NT2/D1 (cell line): ENCODE measurements at regions not wholly inside any gene's neighbourhood (a gene's known extent, or its start where the extent isn't known, plus 50 kb on each side); places are given as distances from the start of the nearest gene placed in this dataset.
"Not testable (repeated sequence)": the region's sequence is repeated elsewhere in the genome, so short reads cannot be mapped to it uniquely, and the experiment has no call there.

Experiments
- SUZ12 ChIP-seq: IDR thresholded peaks from 2 replicates; pipeline ENCODE4 v1.6.1; 2011; ENCODE audit not compliant: insufficient read length, insufficient read depth; ENCODE audit errors: extremely low read depth
- ZNF274 ChIP-seq: IDR thresholded peaks from 2 replicates; pipeline ENCODE4 v1.6.1; 2011; ENCODE audit warnings: mild to moderate bottlenecking, low read depth, low read length

DNA sequence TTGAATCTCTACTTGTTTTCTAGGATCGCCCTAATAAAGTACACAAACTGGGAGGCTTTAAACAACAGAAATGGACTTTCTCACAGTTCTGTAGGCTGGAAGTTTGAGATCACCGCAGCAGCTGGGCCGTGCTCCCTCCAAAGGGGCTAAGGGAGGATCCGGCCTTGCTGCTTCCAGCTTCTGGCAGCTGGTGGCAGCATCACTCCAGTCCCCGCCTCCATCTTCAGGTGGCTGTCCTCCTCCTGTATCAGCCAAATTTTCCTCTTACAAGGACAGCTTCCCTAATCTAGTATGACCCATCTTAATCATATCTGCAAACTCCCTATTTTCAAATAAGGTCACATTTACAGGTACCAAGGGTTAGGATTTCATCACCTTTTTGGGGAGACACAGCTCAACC lies 120.5 kb downstream of the MRPL57 start:
- not testable (repeated sequence) for TF ChIP-seq SUZ12, ZNF274
